ENCODE measurements at regions not wholly inside any gene's neighbourhood (a gene's known extent, or its start where the extent isn't known, plus 50 kb on each side); places are given as distances from the start of the nearest gene placed in this dataset.

DNA sequence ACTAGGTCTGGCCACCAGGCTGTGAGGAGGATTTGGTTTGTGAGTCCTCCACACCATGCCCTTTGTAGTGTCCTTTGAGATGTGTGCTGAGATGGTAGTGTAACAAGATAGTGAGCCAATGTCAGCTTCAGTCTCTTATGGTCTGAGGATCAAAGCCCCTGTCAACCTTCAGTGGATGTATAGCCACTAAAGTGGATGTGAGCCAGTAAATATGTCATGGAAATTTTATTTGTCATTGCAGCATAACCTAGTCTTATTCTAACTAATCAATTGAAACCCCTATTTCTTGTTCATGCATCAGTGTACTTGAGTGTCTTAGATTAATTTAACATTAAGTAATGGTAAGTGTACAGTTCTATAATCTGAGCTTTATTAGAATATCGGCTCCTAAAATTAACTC lies 51.0 kb upstream of the WAC start:
- intact Hi-C loops (cut with DNase I; ENCODE audit: low total_unique reads) = no loop called here
- no peak overlapping the region for H3K4me3 ChIP-seq (ENCODE audit: low read depth, poor library complexity, severe bottlenecking)
- DNase-seq (ENCODE audit: low spot score in 2 of 2) = no peak
- WGBS, 2 donors = 97 to 98% methylated on average over 1 of the region's 1 CpG
- TF ChIP-seq POLR2A (IDR thresholded peaks at IDR 0.05) = no peak
- TF ChIP-seq, protein P1, sequence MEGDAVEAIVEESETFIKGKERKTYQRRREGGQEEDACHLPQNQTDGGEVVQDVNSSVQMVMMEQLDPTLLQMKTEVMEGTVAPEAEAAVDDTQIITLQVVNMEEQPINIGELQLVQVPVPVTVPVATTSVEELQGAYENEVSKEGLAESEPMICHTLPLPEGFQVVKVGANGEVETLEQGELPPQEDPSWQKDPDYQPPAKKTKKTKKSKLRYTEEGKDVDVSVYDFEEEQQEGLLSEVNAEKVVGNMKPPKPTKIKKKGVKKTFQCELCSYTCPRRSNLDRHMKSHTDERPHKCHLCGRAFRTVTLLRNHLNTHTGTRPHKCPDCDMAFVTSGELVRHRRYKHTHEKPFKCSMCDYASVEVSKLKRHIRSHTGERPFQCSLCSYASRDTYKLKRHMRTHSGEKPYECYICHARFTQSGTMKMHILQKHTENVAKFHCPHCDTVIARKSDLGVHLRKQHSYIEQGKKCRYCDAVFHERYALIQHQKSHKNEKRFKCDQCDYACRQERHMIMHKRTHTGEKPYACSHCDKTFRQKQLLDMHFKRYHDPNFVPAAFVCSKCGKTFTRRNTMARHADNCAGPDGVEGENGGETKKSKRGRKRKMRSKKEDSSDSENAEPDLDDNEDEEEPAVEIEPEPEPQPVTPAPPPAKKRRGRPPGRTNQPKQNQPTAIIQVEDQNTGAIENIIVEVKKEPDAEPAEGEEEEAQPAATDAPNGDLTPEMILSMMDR (IDR thresholded peaks at IDR 0.05) = no peak
